H1 (cell line): ENCODE measurements at regions not wholly inside any gene's neighbourhood (a gene's known extent, or its start where the extent isn't known, plus 50 kb on each side); places are given as distances from the start of the nearest gene placed in this dataset.

ENCODE experiments used
- CTCF ChIA-PET: fragments of 300-600 bp; sonication (Branson Sonifier 250); formaldehyde crosslinking; loops from one replicate; lab custom pipeline; 2021; ENCODE audit not compliant: partially characterized antibody; lab: Charles Lee
- POLR2A ChIA-PET: fragments of 300-600 bp; sonication (Branson Sonifier 250); formaldehyde crosslinking; loops from one replicate; lab custom pipeline; 2021; ENCODE audit warnings: inconsistent platforms; ENCODE audit not compliant: partially characterized antibody; lab: Charles Lee
- DNase-seq, 2 experiments: peaks; one replicate each; pipeline versions ENCODE4 v3.0.0 to v3.0.0-alpha.2; 2010 to 2022; ENCODE audit warnings: low spot score in 2 of 2, low read depth in 1 of 2, mixed read lengths in 1 of 2
- FAIRE-seq: peaks from 2 replicates; lab custom pipeline; 2011; peaks lifted over from hg19 to GRCh38; lab: Jason Lieb, UNC
- H2AFZ ChIP-seq: 2 replicates; pipeline ENCODE4 v1.8.1; 2012; ENCODE audit warnings: low read length, inconsistent platforms
- H2AK5ac ChIP-seq: 2 replicates; pipeline ENCODE4 v1.6.1; 2013; ENCODE audit warnings: low read depth, low read length
- H2BK120ac ChIP-seq: replicated peaks from 2 replicates; pipeline ENCODE3; 2013; ENCODE audit warnings: low read depth, low read length, inconsistent platforms
- H2BK12ac ChIP-seq: 2 replicates; pipeline ENCODE4 v1.6.1; 2013; ENCODE audit warnings: low read depth, low read length
- H2BK15ac ChIP-seq: 2 replicates; pipeline ENCODE4 v1.6.1; 2013; ENCODE audit warnings: low read length
- H2BK20ac ChIP-seq: 2 replicates; pipeline ENCODE4 v1.6.1; 2013; ENCODE audit warnings: low read length
- H2BK5ac ChIP-seq: 2 replicates; pipeline ENCODE4 v1.6.1; 2013; ENCODE audit warnings: low read depth, low read length
- H3K14ac ChIP-seq: 2 replicates; pipeline ENCODE4 v1.6.1; 2013; ENCODE audit warnings: inconsistent platforms; ENCODE audit not compliant: insufficient read length
- H3K18ac ChIP-seq: 2 replicates; pipeline ENCODE4 v1.6.1; 2013; ENCODE audit warnings: low read length; ENCODE audit errors: extremely low read depth
- H3K23ac ChIP-seq: 2 replicates; pipeline ENCODE4 v1.6.1; 2013; ENCODE audit warnings: inconsistent platforms; ENCODE audit not compliant: insufficient read length
- H3K23me2 ChIP-seq: 2 replicates; pipeline ENCODE4 v1.6.1; 2013; ENCODE audit warnings: low read depth, low read length
- H3K27ac ChIP-seq: 2 replicates; pipeline ENCODE4 v1.6.1; 2011; ENCODE audit warnings: low read depth, low read length, inconsistent platforms
- H3K27me3 ChIP-seq, 4 experiments: replicated peaks in 1 of 4; 1 replicate in 1 of 4; 2 replicates in 3 of 4; pipeline versions ENCODE4 v1.6.1 to v1.8.1; 2011 to 2013; ENCODE audit warnings: low read length in 3 of 4, mild to moderate bottlenecking in 3 of 4, inconsistent platforms in 2 of 4, mixed read lengths in 2 of 4, moderate library complexity in 1 of 4; ENCODE audit not compliant: control insufficient read depth in 3 of 4, insufficient read depth in 3 of 4; ENCODE audit errors: extremely low read depth in 1 of 4
- H3K36me3 ChIP-seq, 4 experiments: 2 replicates each; pipeline versions ENCODE4 v1.6.1 to v1.8.1; 2011 to 2013; ENCODE audit warnings: mild to moderate bottlenecking in 4 of 4, low read length in 3 of 4, moderate library complexity in 2 of 4, control low read depth in 1 of 4, inconsistent platforms in 1 of 4; ENCODE audit not compliant: insufficient read depth in 4 of 4, control insufficient read depth in 2 of 4
- H3K4ac ChIP-seq: replicated peaks from 2 replicates; pipeline ENCODE3; 2013; ENCODE audit warnings: low read length, low read depth, mixed read lengths, inconsistent platforms; ENCODE audit not compliant: insufficient read length
- H3K4me1 ChIP-seq, 4 experiments: replicated peaks in 1 of 4; 1 replicate in 1 of 4; 2 replicates in 3 of 4; pipeline versions ENCODE4 v1.6.1 to v1.8.1; 2011 to 2013; ENCODE audit warnings: low read length in 3 of 4, inconsistent platforms in 2 of 4, mixed read lengths in 1 of 4; ENCODE audit not compliant: insufficient read depth in 4 of 4, control insufficient read depth in 3 of 4
- H3K4me2 ChIP-seq, 2 experiments: 2 replicates each; pipeline versions ENCODE4 v1.6.1 to v1.8.1; 2011 to 2013; ENCODE audit warnings: low read depth in 2 of 2, low read length in 2 of 2, control low read depth in 1 of 2, inconsistent platforms in 1 of 2, mild to moderate bottlenecking in 1 of 2; ENCODE audit not compliant: insufficient read depth in 1 of 2
- H3K4me3 ChIP-seq, 4 experiments: fragments of 200-600, 300-600 bp in 1 of 4; sonication (generic), shearing (Covaris generic), sonication (Bioruptor Twin) in 1 of 4; 2 replicates each; pipeline versions ENCODE4 v1.5.1 to v1.8.1; 2011 to 2016; ENCODE audit warnings: low read length in 4 of 4, low read depth in 3 of 4, control low read depth in 2 of 4, inconsistent platforms in 2 of 4, mild to moderate bottlenecking in 2 of 4, mixed read lengths in 1 of 4, moderate library complexity in 1 of 4; ENCODE audit not compliant: insufficient read depth in 2 of 4; ENCODE audit errors: extremely low read depth in 1 of 4
- H3K56ac ChIP-seq: replicated peaks from 2 replicates; pipeline ENCODE3; 2013; ENCODE audit warnings: low read depth, mild to moderate bottlenecking, mixed read lengths, low read length, inconsistent platforms; ENCODE audit not compliant: insufficient read length
- H3K79me1 ChIP-seq: 2 replicates; pipeline ENCODE4 v1.6.1; 2013; ENCODE audit warnings: low read depth, low read length, control low read depth
- H3K79me2 ChIP-seq, 2 experiments: 2 replicates each; pipeline versions ENCODE4 v1.6.1 to v1.8.1; 2012 to 2013; ENCODE audit warnings: low read length in 2 of 2, mild to moderate bottlenecking in 2 of 2, inconsistent platforms in 1 of 2; ENCODE audit not compliant: insufficient read depth in 2 of 2, control insufficient read depth in 1 of 2
- H3K9ac ChIP-seq, 4 experiments: replicated peaks in 1 of 4; 1 replicate in 1 of 4; 2 replicates in 3 of 4; pipeline versions ENCODE4 v1.6.1 to v1.8.1; 2011 to 2013; ENCODE audit warnings: low read depth in 3 of 4, low read length in 3 of 4, control low read depth in 2 of 4, mild to moderate bottlenecking in 2 of 4, moderate library complexity in 2 of 4, inconsistent platforms in 1 of 4; ENCODE audit errors: extremely low read depth in 1 of 4
- H3K9me3 ChIP-seq, 2 experiments: 2 replicates each; pipeline versions ENCODE4 v1.6.1 to v1.8.1; 2012 to 2013; ENCODE audit warnings: mild to moderate bottlenecking in 2 of 2, moderate library complexity in 2 of 2, control low read depth in 1 of 2, inconsistent platforms in 1 of 2, low read depth in 1 of 2, low read length in 1 of 2, mixed read lengths in 1 of 2; ENCODE audit not compliant: insufficient read depth in 2 of 2
- H4K20me1 ChIP-seq, 2 experiments: replicated peaks in 1 of 2; 2 replicates each; pipeline versions ENCODE3 to v1.8.1; 2011 to 2013; ENCODE audit warnings: inconsistent platforms in 2 of 2, low read length in 2 of 2, mild to moderate bottlenecking in 1 of 2; ENCODE audit not compliant: insufficient read depth in 2 of 2, control insufficient read depth in 1 of 2
- H4K5ac ChIP-seq: 2 replicates; pipeline ENCODE4 v1.6.1; 2013; ENCODE audit warnings: low read length, low read depth, mixed read lengths, inconsistent platforms; ENCODE audit not compliant: insufficient read length
- H4K8ac ChIP-seq: 2 replicates; pipeline ENCODE4 v1.8.0; 2013; ENCODE audit warnings: mild to moderate bottlenecking, moderate library complexity, low read length, inconsistent platforms; ENCODE audit not compliant: insufficient read depth; ENCODE audit errors: extremely low read depth
- H4K91ac ChIP-seq: replicated peaks from 2 replicates; pipeline ENCODE3; 2013; ENCODE audit warnings: low read length, mixed read lengths, inconsistent platforms; ENCODE audit not compliant: insufficient read length
- CEBPB ChIP-seq: IDR thresholded peaks from 2 replicates; pipeline ENCODE4 v1.6.1; 2012; ENCODE audit warnings: low read depth, low read length
- NANOG ChIP-seq: IDR thresholded peaks from 2 replicates; pipeline ENCODE4 v1.6.1; 2011; ENCODE audit warnings: low read length, low read depth, mild to moderate bottlenecking, inconsistent platforms; ENCODE audit not compliant: insufficient read depth, poor library complexity, severe bottlenecking
- WGBS, 2 experiments: shearing (Covaris generic) in 1 of 2; methylation state at CpG; one replicate each; pipeline versions ENCODE4 v1.1.6 to v1.1.7; 2013 to 2015; ENCODE audit warnings: low lambda C conversion rate in 2 of 2, mixed read lengths in 2 of 2, inconsistent platforms in 1 of 2, low coverage in 1 of 2, missing lambda C conversion rate in 1 of 2; ENCODE audit not compliant: insufficient replicate concordance in 2 of 2, insufficient coverage in 1 of 2, insufficient read length in 1 of 2; ENCODE audit errors: extremely low coverage in 1 of 2, missing lambda C conversion rate in 1 of 2; 5-methylcytosine and 5-hydroxymethylcytosine counted together

DNA sequence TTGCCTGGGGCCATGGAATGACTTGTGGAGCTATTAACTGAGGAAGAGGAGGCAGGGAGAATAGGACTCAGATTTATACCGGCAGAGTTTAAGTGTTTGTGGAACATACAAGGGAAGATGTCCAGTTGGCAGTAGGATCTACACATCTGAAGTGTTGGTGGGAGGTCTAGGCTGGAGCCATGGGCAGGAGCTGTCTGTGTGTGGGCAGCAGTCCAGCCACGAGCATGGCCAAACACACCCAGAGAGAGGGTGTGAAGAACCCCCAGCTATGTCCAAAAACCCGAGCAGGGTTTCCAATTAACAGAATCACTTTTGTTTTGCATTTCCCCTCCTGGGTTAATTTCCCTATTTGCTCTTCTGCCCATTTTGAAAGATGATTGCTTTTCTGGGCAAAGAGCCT, 393.7 kb downstream of the CDK5RAP2 start:
- Histone ChIP-seq H2AK5ac (no peak overlapping the region), H4K5ac (no peak overlapping the region), H2BK15ac (no peak overlapping the region), H3K23me2 (no peaks in the 10 kb centered on the region), H3K14ac (no peak overlapping the region), H4K8ac (no peak overlapping the region), H3K4me3 (no peak overlapping the region), H2BK5ac (no peak overlapping the region), H2AFZ (no peak overlapping the region), H2BK20ac (no peak overlapping the region), H3K79me1 (no peaks in the 10 kb centered on the region), H3K4me2 (no peak overlapping the region), H2BK120ac (no peak overlapping the region), H3K27ac (no peak overlapping the region), H3K4ac (no peak overlapping the region), H4K20me1 (no peaks in the 10 kb centered on the region)
- DNase-seq (no peak), FAIRE-seq (no peak)
- CTCF ChIA-PET: interaction anchor here (0.6 kb wide), 1 partner anchor 1128 kb away, joined by 3 read pairs; no protein-coding TSS in a partner anchor
- WGBS, 2 experiments: 85% methylated on average over 3 of the region's 3 CpGs; no CpG with 5 or more reads in 1 of the 2 experiments
- TF ChIP-seq NANOG (no peak), CEBPB (no peak)
- TF ChIP-seq, all 59 proteins: peak for 0
- Histone ChIP-seq H3K56ac (no peak overlapping the region), H3K18ac (no peak overlapping the region), H2BK12ac (no peak overlapping the region), H3K36me3 (no peaks in the 10 kb centered on the region), H3K9me3 (no peaks in the 10 kb centered on the region), H3K27me3 (no peaks in the 10 kb centered on the region), H3K23ac (no peak overlapping the region), H3K79me2 (no peaks in the 10 kb centered on the region), H4K91ac (no peak overlapping the region), H3K4me1 (peaks cover 0 to 4% (median 0%) of the 10 kb centered on the region in 4 experiments; a peak in 1 of 7 replicates), H3K9ac (no peak overlapping the region)
- POLR2A ChIA-PET: no interaction called here
